ENCODE measurements at regions not wholly inside any gene's neighbourhood (a gene's known extent, or its start where the extent isn't known, plus 50 kb on each side); places are given as distances from the start of the nearest gene placed in this dataset.

DNA sequence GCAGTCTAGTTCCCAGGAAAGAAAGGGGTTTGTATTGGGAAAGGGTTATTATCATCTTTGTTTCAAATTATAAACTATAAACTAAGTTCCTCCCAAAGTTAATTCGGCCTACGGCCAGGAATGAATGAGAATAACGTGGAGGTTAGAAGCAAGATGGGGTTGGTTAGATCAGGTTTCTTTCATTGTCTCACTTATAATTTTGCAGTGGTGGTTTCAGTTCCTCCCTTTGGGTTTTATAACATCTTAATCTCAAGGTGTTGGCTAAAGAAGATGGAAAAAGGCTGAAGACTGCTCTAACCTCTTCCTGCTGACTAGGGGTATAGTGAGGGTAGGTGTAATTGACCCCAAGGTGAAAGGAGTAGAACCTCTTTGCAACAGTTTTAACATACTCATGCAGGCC lies 1050.7 kb downstream of the OTOL1 start (continued):
- TF ChIP-seq, protein P1, sequence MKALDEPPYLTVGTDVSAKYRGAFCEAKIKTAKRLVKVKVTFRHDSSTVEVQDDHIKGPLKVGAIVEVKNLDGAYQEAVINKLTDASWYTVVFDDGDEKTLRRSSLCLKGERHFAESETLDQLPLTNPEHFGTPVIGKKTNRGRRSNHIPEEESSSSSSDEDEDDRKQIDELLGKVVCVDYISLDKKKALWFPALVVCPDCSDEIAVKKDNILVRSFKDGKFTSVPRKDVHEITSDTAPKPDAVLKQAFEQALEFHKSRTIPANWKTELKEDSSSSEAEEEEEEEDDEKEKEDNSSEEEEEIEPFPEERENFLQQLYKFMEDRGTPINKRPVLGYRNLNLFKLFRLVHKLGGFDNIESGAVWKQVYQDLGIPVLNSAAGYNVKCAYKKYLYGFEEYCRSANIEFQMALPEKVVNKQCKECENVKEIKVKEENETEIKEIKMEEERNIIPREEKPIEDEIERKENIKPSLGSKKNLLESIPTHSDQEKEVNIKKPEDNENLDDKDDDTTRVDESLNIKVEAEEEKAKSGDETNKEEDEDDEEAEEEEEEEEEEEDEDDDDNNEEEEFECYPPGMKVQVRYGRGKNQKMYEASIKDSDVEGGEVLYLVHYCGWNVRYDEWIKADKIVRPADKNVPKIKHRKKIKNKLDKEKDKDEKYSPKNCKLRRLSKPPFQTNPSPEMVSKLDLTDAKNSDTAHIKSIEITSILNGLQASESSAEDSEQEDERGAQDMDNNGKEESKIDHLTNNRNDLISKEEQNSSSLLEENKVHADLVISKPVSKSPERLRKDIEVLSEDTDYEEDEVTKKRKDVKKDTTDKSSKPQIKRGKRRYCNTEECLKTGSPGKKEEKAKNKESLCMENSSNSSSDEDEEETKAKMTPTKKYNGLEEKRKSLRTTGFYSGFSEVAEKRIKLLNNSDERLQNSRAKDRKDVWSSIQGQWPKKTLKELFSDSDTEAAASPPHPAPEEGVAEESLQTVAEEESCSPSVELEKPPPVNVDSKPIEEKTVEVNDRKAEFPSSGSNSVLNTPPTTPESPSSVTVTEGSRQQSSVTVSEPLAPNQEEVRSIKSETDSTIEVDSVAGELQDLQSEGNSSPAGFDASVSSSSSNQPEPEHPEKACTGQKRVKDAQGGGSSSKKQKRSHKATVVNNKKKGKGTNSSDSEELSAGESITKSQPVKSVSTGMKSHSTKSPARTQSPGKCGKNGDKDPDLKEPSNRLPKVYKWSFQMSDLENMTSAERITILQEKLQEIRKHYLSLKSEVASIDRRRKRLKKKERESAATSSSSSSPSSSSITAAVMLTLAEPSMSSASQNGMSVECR (CRISPR knock-in tag; IDR thresholded peaks at IDR 0.05; ENCODE audit: borderline replicate concordance): no peak
- no peak for TF ChIP-seq E2F4 (CRISPR knock-in tag; IDR thresholded peaks at IDR 0.05; ENCODE audit: borderline replicate concordance, low read depth)
- no peak for TF ChIP-seq ZNF396 (CRISPR knock-in tag; IDR thresholded peaks at IDR 0.05; ENCODE audit: borderline replicate concordance)
- no peak for TF ChIP-seq SOX15 (CRISPR knock-in tag; IDR thresholded peaks at IDR 0.05)

GRCh38 chr3:162555761-162556160 lies 1059.2 kb downstream of the OTOL1 start:
- Mint-ChIP-seq H3K27ac (no peak overlapping the region), H3K36me3 (peaks cover 24% of the 10 kb centered on the region), H3K27me3 (ENCODE audit: low read depth) (no peaks in the 10 kb centered on the region), H3K4me3 (no peak overlapping the region), H3K9me3 (peaks cover 24% of the 10 kb centered on the region), H3K4me1 (peaks cover 23% of the 10 kb centered on the region)
- ChIA-PET POLR2A (no interaction called here), CTCF (no interaction called here)
- TF ChIP-seq E2F4 (CRISPR knock-in tag; IDR thresholded peaks at IDR 0.05; ENCODE audit: borderline replicate concordance, low read depth) (no peak), MLX (CRISPR knock-in tag; IDR thresholded peaks at IDR 0.05) (no peak), NFATC4 (CRISPR knock-in tag; IDR thresholded peaks at IDR 0.05) (no peak), CDX4 (CRISPR knock-in tag; IDR thresholded peaks at IDR 0.05; ENCODE audit: borderline replicate concordance) (no peak), ZNF138 (CRISPR knock-in tag; conservative IDR thresholded peaks at IDR 0.05) (no peak), JAZF1 (CRISPR knock-in tag; IDR thresholded peaks at IDR 0.05) (no peak), ATF2 (CRISPR knock-in tag; IDR thresholded peaks at IDR 0.05; ENCODE audit: borderline replicate concordance, low read depth) (no peak), ZNF423 (CRISPR knock-in tag; IDR thresholded peaks at IDR 0.05) (no peak), CREB1 (CRISPR knock-in tag; IDR thresholded peaks at IDR 0.05) (no peak)
- ATAC-seq: no peak
- DNase-seq (ENCODE audit: low spot score): no peak

- ChIA-PET POLR2A (no interaction called here), CTCF (no interaction called here)
- no peak overlapping the region for H3K4me3 Mint-ChIP-seq
- H3K9me3 Mint-ChIP-seq: peaks cover 9% of the 10 kb centered on the region
- H3K27ac Mint-ChIP-seq: no peak overlapping the region
- peaks cover 10% of the 10 kb centered on the region for H3K4me1 Mint-ChIP-seq
- H3K27me3 Mint-ChIP-seq (ENCODE audit: low read depth): no peaks in the 10 kb centered on the region
- H3K36me3 Mint-ChIP-seq: peaks cover 9% of the 10 kb centered on the region
- DNase-seq (ENCODE audit: low spot score) (no peak), ATAC-seq (no peak)
- no peak for TF ChIP-seq TEAD1 (CRISPR knock-in tag; IDR thresholded peaks at IDR 0.05)
- TF ChIP-seq ZNF232 (CRISPR knock-in tag; IDR thresholded peaks at IDR 0.05): no peak
- no peak for TF ChIP-seq PRDM15 (CRISPR knock-in tag; IDR thresholded peaks at IDR 0.05)
- TF ChIP-seq ERG (CRISPR knock-in tag; IDR thresholded peaks at IDR 0.05): no peak
Observed at GRCh38 chr3:162558016-162558415, 1061.4 kb downstream of the OTOL1 start.

Measured in WTC11 (cell line).